Heart left ventricle (tissue), 13 donors: ENCODE measurements at regions not wholly inside any gene's neighbourhood (a gene's known extent, or its start where the extent isn't known, plus 50 kb on each side); places are given as distances from the start of the nearest gene placed in this dataset.

Source experiments
- CTCF ChIP-seq, 12 donors: fragments of 200-600 bp; sonication (generic) in 4 of 12; IDR thresholded peaks; one replicate each; pipeline versions ENCODE4 v1.5.0 to v1.8.0; 2018 to 2022; ENCODE audit warnings: antibody characterized with exemption in 12 of 12, mild to moderate bottlenecking in 5 of 12
- POLR2A ChIP-seq, 2 donors: fragments of 450-650 bp; IDR thresholded peaks; one replicate each; pipeline ENCODE4 v1.6.1; 2017; ENCODE audit warnings: antibody characterized with exemption in 2 of 2, mild to moderate bottlenecking in 2 of 2, moderate library complexity in 2 of 2
- donor health status: ischemic (EF 13 %, LVEDD 7.1; RV severe dilation, severe dysfunction).
- donor health status: DM: no; HTN: yes; CAD: no.
- donor health status: DM: no; HTN: no; CAD: no.
- donor health status: ischemic (EF 25% LVEDD 6.9; RV normal size, moderate dysfunction).
- donor health status: ischemic (EF 25% LVEDD 5.7; RV mildly dilated, moderate dysfunction).
- donor health status: ischemic (EF 35%, LVEDD 5.7; RV mildly dilated, moderate dysfunction).
- donor health status: nonischemic (EF 11% LVEDD 7.7; RV severe dilation, severe dysfunction).
- donor health status: DM: yes; HTN: yes; CAD: no.
- donor health status: PGD.
- donor health status: ischemic (EF 29% LVEDD 5.4; RV normal size, mild dysfunction).
- donor health status: nonischemic (EF 23%, LVEDD 6.1; RV moderate dilation, normal function).

GRCh38 chr18:57974585-57975265 is 69.3 kb upstream of the NEDD4L start:
- no peak for TF ChIP-seq POLR2A (IDR thresholded peaks at IDR 0.05)
- no peak for TF ChIP-seq CTCF (IDR thresholded peaks at IDR 0.05)
